ENCODE measurements at regions not wholly inside any gene's neighbourhood (a gene's known extent, or its start where the extent isn't known, plus 50 kb on each side); places are given as distances from the start of the nearest gene placed in this dataset.

DNA sequence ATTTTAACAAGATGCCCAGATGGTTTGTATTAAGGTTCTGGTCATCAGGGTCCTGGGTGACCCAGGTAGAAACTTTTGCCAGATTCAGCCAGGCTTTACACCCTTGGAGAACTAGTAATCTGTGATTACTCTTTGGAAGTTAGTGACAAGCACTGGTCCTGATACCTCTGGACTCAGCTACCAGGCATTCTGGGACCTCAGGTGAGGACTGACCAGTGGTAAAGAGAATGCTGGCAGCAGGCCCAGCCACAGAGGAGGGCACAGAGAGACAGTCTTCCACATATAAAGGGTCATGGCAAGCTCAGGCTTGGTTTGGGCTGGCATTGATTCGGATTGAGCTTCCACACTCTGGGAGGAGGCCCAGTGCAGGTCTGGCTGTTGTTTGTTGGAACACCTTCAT, 112.0 kb upstream of the CHST15 start:
- Histone ChIP-seq H3K4me3 (no peak overlapping the region), H3K4me1 (ENCODE audit: insufficient read depth) (no peaks in the 10 kb centered on the region), H3K4me2 (no peak overlapping the region), H3K27me3 (no peaks in the 10 kb centered on the region), H3K79me2 (no peaks in the 10 kb centered on the region), H2AFZ (no peak overlapping the region), H3K9me3 (ENCODE audit: low read depth) (no peaks in the 10 kb centered on the region), H4K20me1 (ENCODE audit: insufficient read depth, poor library complexity, severe bottlenecking) (no peaks in the 10 kb centered on the region), H3K36me3 (replicated peaks; ENCODE audit: insufficient read depth, low read depth) (no peaks in the 10 kb centered on the region), H3K9me2 (replicated peaks; ENCODE audit: insufficient read depth) (no peaks in the 10 kb centered on the region), H3K27ac (no peak overlapping the region)
- DNase-seq (ENCODE audit: low spot score), result no peak
- no peak for TF ChIP-seq EZH2phosphoT487 (IDR thresholded peaks at IDR 0.05; ENCODE audit: low read depth, severe bottlenecking, unreplicated experiment)
- TF ChIP-seq, protein P1, sequence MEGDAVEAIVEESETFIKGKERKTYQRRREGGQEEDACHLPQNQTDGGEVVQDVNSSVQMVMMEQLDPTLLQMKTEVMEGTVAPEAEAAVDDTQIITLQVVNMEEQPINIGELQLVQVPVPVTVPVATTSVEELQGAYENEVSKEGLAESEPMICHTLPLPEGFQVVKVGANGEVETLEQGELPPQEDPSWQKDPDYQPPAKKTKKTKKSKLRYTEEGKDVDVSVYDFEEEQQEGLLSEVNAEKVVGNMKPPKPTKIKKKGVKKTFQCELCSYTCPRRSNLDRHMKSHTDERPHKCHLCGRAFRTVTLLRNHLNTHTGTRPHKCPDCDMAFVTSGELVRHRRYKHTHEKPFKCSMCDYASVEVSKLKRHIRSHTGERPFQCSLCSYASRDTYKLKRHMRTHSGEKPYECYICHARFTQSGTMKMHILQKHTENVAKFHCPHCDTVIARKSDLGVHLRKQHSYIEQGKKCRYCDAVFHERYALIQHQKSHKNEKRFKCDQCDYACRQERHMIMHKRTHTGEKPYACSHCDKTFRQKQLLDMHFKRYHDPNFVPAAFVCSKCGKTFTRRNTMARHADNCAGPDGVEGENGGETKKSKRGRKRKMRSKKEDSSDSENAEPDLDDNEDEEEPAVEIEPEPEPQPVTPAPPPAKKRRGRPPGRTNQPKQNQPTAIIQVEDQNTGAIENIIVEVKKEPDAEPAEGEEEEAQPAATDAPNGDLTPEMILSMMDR (IDR thresholded peaks at IDR 0.05; ENCODE audit: poor library complexity), result no peak
- WGBS (ENCODE audit: low lambda C conversion rate, missing lambda C conversion rate), result 100% methylated on average over 1 of the region's 1 CpG

DNA sequence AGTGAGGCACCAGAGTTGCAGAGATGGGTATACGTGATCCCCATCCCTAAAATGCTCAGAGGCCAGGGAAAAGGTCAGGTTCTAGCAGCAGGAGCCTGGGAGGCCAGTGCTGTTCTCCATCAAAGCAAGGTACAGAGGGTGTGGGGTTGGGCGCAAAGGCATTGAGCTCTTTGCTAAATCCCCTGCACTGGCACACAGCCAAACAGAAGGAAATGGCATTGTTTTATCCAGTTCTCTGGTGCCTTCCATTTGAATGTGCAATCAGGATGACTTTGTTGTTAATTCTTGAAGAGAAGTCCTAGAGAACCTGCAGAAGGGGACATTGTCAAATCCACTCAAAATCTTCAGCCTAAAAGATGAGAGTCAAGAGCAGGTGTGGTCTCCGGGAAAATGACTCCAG, 111.3 kb upstream of the CHST15 start:
- H3K4me1 ChIP-seq (ENCODE audit: insufficient read depth), result no peaks in the 10 kb centered on the region
- H3K36me3 ChIP-seq (replicated peaks; ENCODE audit: insufficient read depth, low read depth), result no peaks in the 10 kb centered on the region
- H2AFZ ChIP-seq, result no peak overlapping the region
- H3K4me3 ChIP-seq, result no peak overlapping the region
- TF ChIP-seq, protein P1 (IDR thresholded peaks at IDR 0.05; ENCODE audit: poor library complexity), result no peak
- TF ChIP-seq EZH2phosphoT487 (IDR thresholded peaks at IDR 0.05; ENCODE audit: low read depth, severe bottlenecking, unreplicated experiment) (no peak), EZH2 (IDR thresholded peaks at IDR 0.05; ENCODE audit: borderline replicate concordance) (no peak)
- no peak overlapping the region for H3K4me2 ChIP-seq
- no peaks in the 10 kb centered on the region for H4K20me1 ChIP-seq (ENCODE audit: insufficient read depth, poor library complexity, severe bottlenecking)
- no peaks in the 10 kb centered on the region for H3K79me2 ChIP-seq
- 88% methylated on average over 3 of the region's 3 CpGs for WGBS (ENCODE audit: low lambda C conversion rate, missing lambda C conversion rate)
- no peaks in the 10 kb centered on the region for H3K9me3 ChIP-seq (ENCODE audit: low read depth)
- no peak for DNase-seq (ENCODE audit: low spot score)
- no peaks in the 10 kb centered on the region for H3K9me2 ChIP-seq (replicated peaks; ENCODE audit: insufficient read depth)
- no peaks in the 10 kb centered on the region for H3K27me3 ChIP-seq
- H3K27ac ChIP-seq, result no peak overlapping the region

DNA sequence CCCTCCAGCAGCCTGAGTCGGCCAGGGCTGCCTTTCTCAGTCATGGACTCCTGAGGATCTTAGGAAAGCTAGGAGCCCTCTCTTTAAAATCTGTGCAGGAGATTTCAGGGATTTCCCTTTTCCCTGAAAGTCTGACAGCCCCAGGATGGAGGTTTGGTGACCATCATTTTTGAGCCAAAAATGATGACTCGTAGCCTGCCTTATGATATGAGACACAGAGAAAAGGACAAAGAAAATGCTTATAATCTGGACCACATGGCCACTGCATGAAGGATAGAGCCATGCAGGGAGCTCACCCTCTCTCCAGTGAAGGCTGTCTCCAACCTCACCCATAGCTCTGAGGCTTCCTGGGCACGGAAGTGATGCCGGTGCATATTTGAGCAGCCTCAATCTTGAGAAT, 106.6 kb upstream of the CHST15 start:
- no peaks in the 10 kb centered on the region for H3K36me3 ChIP-seq (replicated peaks; ENCODE audit: insufficient read depth, low read depth)
- no peaks in the 10 kb centered on the region for H4K20me1 ChIP-seq (ENCODE audit: insufficient read depth, poor library complexity, severe bottlenecking)
- 91% methylated on average over 4 of the region's 4 CpGs for WGBS (ENCODE audit: low lambda C conversion rate, missing lambda C conversion rate)
- H3K27me3 ChIP-seq, result no peaks in the 10 kb centered on the region
- H3K4me1 ChIP-seq (ENCODE audit: insufficient read depth), result no peaks in the 10 kb centered on the region
- H2AFZ ChIP-seq, result no peak overlapping the region
- no peak overlapping the region for H3K4me3 ChIP-seq
- H3K79me2 ChIP-seq, result no peaks in the 10 kb centered on the region
- H3K9me2 ChIP-seq (replicated peaks; ENCODE audit: insufficient read depth), result no peaks in the 10 kb centered on the region
- TF ChIP-seq, protein P1 (IDR thresholded peaks at IDR 0.05; ENCODE audit: poor library complexity), result no peak
- TF ChIP-seq EZH2 (IDR thresholded peaks at IDR 0.05; ENCODE audit: borderline replicate concordance) (no peak), EZH2phosphoT487 (IDR thresholded peaks at IDR 0.05; ENCODE audit: low read depth, severe bottlenecking, unreplicated experiment) (no peak)
- no peak overlapping the region for H3K27ac ChIP-seq
- DNase-seq (ENCODE audit: low spot score), result no peak
- H3K4me2 ChIP-seq, result no peak overlapping the region
- no peaks in the 10 kb centered on the region for H3K9me3 ChIP-seq (ENCODE audit: low read depth)

DNA sequence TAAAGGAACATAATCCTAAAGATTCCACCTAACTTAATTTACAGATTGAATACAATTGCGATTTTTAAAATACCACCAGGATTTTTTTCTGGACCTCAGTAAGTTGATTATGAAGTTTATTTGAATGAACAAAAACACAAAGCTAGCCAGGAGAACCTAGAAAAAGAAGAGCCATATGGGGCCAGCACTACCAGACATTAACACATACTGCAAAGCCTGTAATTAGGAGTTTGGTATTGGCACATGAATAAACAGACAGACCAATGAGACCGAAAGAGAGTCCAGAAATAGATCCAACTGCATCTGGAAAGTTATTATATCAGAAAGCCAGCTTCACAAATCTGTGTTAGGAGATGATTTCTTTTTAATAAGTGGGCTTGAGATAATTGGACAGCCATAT, 105.5 kb upstream of the CHST15 start:
- DNase-seq (ENCODE audit: low spot score), result no peak
- Histone ChIP-seq H3K4me1 (ENCODE audit: insufficient read depth) (no peaks in the 10 kb centered on the region), H3K27me3 (no peaks in the 10 kb centered on the region), H3K9me3 (ENCODE audit: low read depth) (no peaks in the 10 kb centered on the region), H3K27ac (no peak overlapping the region), H2AFZ (no peak overlapping the region), H3K36me3 (replicated peaks; ENCODE audit: insufficient read depth, low read depth) (no peaks in the 10 kb centered on the region), H3K4me3 (no peak overlapping the region), H3K9me2 (replicated peaks; ENCODE audit: insufficient read depth) (no peaks in the 10 kb centered on the region), H3K79me2 (no peaks in the 10 kb centered on the region), H3K4me2 (no peak overlapping the region), H4K20me1 (ENCODE audit: insufficient read depth, poor library complexity, severe bottlenecking) (no peaks in the 10 kb centered on the region)
- no peak for TF ChIP-seq EZH2phosphoT487 (IDR thresholded peaks at IDR 0.05; ENCODE audit: low read depth, severe bottlenecking, unreplicated experiment)
- TF ChIP-seq, protein P1 (IDR thresholded peaks at IDR 0.05; ENCODE audit: poor library complexity), result no peak
- no peak for TF ChIP-seq EZH2 (IDR thresholded peaks at IDR 0.05; ENCODE audit: borderline replicate concordance)
- WGBS (ENCODE audit: low lambda C conversion rate, missing lambda C conversion rate), result 98% methylated on average over 2 of the region's 2 CpGs
